A549 (cell line): ENCODE measurements at regions not wholly inside any gene's neighbourhood (a gene's known extent, or its start where the extent isn't known, plus 50 kb on each side); places are given as distances from the start of the nearest gene placed in this dataset.

Source experiments
- CHD2 ChIP-seq: fragments of 150-350 bp; IDR thresholded peaks from 2 replicates; pipeline ENCODE4 v1.6.1; 2014; ENCODE audit warnings: low read length; ENCODE audit not compliant: partially characterized antibody
- EHMT2 ChIP-seq: fragments of 200-600 bp; sonication (generic); IDR thresholded peaks from 2 replicates; pipeline ENCODE4 v1.6.1; 2016; ENCODE audit warnings: antibody characterized with exemption, low read depth, mild to moderate bottlenecking, moderate library complexity
- EP300 ChIP-seq, 2 experiments: fragments of >200 bp; sonication (Bioruptor Twin); formaldehyde crosslinking; IDR thresholded peaks; 2 replicates in 1 of 2; 3 replicates in 1 of 2; pipeline ENCODE4 v1.6.1; 2016 to 2017
- NFE2L2 ChIP-seq: fragments of 150-350 bp; conservative IDR thresholded peaks from 2 replicates; pipeline ENCODE4 v1.6.1; 2014; ENCODE audit warnings: low read length
- POLR2A ChIP-seq: IDR thresholded peaks from 2 replicates; pipeline ENCODE4 v1.6.1; 2012; ENCODE audit warnings: mild to moderate bottlenecking, low read length
- RCOR1 ChIP-seq: fragments of 150-350 bp; IDR thresholded peaks from 2 replicates; pipeline ENCODE4 v1.6.1; 2014; ENCODE audit warnings: antibody characterized with exemption, low read length, low read depth
- RFX5 ChIP-seq: fragments of 450-650 bp; IDR thresholded peaks from 2 replicates; pipeline ENCODE4 v1.7.1; 2014; ENCODE audit warnings: antibody characterized with exemption, mild to moderate bottlenecking, moderate library complexity
- SMC3 ChIP-seq: fragments of >200 bp; sonication (Bioruptor Twin); formaldehyde crosslinking; IDR thresholded peaks from 3 replicates; pipeline ENCODE4 v1.6.1; 2018; ENCODE audit warnings: inconsistent platforms
- ZNF302 ChIP-seq: fragments of 250-450 bp; sonication (Bioruptor Pico); IDR thresholded peaks from 2 replicates; pipeline ENCODE4 v1.9.0; 2021; ENCODE audit warnings: inconsistent platforms, mild to moderate bottlenecking, moderate library complexity
- TF ChIP-seq, protein P1 (sequence below): fragments of >200 bp; sonication (Bioruptor Twin); formaldehyde crosslinking; IDR thresholded peaks from 3 replicates; pipeline ENCODE4 v1.5.1; 2016
- TF ChIP-seq, protein P2 (sequence below): fragments of >200 bp; sonication (Bioruptor Twin); formaldehyde crosslinking; IDR thresholded peaks from 3 replicates; pipeline ENCODE4 v1.6.1; 2016
- TF ChIP-seq, protein P3 (sequence below): fragments of 200-600 bp; sonication (generic); IDR thresholded peaks from 2 replicates; pipeline ENCODE4 v1.6.1; 2016; ENCODE audit warnings: antibody characterized with exemption, mild to moderate bottlenecking, moderate library complexity
- TF ChIP-seq, protein P4 (sequence below): IDR thresholded peaks from 2 replicates; pipeline ENCODE4 v1.6.1; 2012
- TF ChIP-seq, protein P5 (sequence below): IDR thresholded peaks from 2 replicates; pipeline ENCODE4 v1.6.1; 2012

DNA sequence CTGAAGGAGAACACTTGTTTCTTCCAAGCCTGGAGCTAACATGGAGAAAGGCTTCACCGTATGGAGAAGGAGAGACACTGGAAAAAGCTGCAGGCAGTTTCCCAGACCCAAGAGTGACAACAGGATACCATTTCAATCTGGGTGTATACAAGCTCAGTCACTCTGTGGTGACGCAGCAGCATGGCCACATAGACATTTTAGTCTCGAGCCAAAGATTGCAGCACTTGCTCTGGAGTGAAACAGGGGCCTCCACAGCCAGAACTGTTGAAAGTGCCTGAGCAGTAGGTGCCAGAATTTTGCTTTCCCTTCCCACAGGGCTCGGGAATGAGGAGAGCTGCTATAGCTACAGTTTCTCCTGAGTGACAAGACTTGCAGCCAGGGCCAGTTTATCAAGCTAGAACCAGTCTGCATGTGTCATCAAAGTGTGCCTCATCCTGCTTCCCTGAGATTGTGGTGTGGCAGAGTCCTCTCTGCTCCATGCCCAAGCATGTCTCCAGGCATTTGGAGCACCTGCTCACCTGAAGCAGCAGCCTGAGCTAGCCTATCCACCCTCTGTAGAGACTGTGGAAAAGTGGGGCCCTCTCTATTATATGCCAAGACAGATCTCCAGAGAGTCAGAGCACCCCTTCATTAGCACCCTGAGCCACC lies 234.6 kb upstream of the CDH19 start:
- TF ChIP-seq RCOR1: no peak
- no peak for TF ChIP-seq ZNF302 (CRISPR knock-in tag)
- no peak for TF ChIP-seq POLR2A
- TF ChIP-seq, protein P1, sequence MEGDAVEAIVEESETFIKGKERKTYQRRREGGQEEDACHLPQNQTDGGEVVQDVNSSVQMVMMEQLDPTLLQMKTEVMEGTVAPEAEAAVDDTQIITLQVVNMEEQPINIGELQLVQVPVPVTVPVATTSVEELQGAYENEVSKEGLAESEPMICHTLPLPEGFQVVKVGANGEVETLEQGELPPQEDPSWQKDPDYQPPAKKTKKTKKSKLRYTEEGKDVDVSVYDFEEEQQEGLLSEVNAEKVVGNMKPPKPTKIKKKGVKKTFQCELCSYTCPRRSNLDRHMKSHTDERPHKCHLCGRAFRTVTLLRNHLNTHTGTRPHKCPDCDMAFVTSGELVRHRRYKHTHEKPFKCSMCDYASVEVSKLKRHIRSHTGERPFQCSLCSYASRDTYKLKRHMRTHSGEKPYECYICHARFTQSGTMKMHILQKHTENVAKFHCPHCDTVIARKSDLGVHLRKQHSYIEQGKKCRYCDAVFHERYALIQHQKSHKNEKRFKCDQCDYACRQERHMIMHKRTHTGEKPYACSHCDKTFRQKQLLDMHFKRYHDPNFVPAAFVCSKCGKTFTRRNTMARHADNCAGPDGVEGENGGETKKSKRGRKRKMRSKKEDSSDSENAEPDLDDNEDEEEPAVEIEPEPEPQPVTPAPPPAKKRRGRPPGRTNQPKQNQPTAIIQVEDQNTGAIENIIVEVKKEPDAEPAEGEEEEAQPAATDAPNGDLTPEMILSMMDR: no peak
- TF ChIP-seq, protein P2, sequence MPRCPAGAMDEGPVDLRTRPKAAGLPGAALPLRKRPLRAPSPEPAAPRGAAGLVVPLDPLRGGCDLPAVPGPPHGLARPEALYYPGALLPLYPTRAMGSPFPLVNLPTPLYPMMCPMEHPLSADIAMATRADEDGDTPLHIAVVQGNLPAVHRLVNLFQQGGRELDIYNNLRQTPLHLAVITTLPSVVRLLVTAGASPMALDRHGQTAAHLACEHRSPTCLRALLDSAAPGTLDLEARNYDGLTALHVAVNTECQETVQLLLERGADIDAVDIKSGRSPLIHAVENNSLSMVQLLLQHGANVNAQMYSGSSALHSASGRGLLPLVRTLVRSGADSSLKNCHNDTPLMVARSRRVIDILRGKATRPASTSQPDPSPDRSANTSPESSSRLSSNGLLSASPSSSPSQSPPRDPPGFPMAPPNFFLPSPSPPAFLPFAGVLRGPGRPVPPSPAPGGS: no peak
- TF ChIP-seq, protein P3, sequence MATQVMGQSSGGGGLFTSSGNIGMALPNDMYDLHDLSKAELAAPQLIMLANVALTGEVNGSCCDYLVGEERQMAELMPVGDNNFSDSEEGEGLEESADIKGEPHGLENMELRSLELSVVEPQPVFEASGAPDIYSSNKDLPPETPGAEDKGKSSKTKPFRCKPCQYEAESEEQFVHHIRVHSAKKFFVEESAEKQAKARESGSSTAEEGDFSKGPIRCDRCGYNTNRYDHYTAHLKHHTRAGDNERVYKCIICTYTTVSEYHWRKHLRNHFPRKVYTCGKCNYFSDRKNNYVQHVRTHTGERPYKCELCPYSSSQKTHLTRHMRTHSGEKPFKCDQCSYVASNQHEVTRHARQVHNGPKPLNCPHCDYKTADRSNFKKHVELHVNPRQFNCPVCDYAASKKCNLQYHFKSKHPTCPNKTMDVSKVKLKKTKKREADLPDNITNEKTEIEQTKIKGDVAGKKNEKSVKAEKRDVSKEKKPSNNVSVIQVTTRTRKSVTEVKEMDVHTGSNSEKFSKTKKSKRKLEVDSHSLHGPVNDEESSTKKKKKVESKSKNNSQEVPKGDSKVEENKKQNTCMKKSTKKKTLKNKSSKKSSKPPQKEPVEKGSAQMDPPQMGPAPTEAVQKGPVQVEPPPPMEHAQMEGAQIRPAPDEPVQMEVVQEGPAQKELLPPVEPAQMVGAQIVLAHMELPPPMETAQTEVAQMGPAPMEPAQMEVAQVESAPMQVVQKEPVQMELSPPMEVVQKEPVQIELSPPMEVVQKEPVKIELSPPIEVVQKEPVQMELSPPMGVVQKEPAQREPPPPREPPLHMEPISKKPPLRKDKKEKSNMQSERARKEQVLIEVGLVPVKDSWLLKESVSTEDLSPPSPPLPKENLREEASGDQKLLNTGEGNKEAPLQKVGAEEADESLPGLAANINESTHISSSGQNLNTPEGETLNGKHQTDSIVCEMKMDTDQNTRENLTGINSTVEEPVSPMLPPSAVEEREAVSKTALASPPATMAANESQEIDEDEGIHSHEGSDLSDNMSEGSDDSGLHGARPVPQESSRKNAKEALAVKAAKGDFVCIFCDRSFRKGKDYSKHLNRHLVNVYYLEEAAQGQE: no peak
- TF ChIP-seq EP300 (IDR thresholded peaks at IDR 0.05): no peak
- no peak for TF ChIP-seq EHMT2
- TF ChIP-seq NFE2L2: no peak
- TF ChIP-seq, protein P4, sequence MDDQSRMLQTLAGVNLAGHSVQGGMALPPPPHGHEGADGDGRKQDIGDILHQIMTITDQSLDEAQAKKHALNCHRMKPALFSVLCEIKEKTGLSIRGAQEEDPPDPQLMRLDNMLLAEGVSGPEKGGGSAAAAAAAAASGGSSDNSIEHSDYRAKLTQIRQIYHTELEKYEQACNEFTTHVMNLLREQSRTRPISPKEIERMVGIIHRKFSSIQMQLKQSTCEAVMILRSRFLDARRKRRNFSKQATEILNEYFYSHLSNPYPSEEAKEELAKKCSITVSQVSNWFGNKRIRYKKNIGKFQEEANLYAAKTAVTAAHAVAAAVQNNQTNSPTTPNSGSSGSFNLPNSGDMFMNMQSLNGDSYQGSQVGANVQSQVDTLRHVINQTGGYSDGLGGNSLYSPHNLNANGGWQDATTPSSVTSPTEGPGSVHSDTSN: no peak
- TF ChIP-seq, protein P5, sequence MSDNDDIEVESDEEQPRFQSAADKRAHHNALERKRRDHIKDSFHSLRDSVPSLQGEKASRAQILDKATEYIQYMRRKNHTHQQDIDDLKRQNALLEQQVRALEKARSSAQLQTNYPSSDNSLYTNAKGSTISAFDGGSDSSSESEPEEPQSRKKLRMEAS: no peak
- TF ChIP-seq RFX5: no peak
- TF ChIP-seq SMC3: no peak
- TF ChIP-seq CHD2: no peak
